Suprapubic skin (tissue), 4 donors: ENCODE measurements at regions not wholly inside any gene's neighbourhood (a gene's known extent, or its start where the extent isn't known, plus 50 kb on each side); places are given as distances from the start of the nearest gene placed in this dataset.

Source experiments
- POLR2A ChIP-seq, 2 donors: fragments of 450-650 bp; IDR thresholded peaks; one replicate each; pipeline ENCODE4 v1.6.1; 2017; ENCODE audit warnings: antibody characterized with exemption in 2 of 2, mild to moderate bottlenecking in 2 of 2, moderate library complexity in 2 of 2
- POLR2AphosphoS5 ChIP-seq, 3 donors: sonication (generic); formaldehyde crosslinking; IDR thresholded peaks; one replicate each; pipeline ENCODE4 v1.6.1; 2017; ENCODE audit warnings: antibody characterized with exemption in 3 of 3

DNA sequence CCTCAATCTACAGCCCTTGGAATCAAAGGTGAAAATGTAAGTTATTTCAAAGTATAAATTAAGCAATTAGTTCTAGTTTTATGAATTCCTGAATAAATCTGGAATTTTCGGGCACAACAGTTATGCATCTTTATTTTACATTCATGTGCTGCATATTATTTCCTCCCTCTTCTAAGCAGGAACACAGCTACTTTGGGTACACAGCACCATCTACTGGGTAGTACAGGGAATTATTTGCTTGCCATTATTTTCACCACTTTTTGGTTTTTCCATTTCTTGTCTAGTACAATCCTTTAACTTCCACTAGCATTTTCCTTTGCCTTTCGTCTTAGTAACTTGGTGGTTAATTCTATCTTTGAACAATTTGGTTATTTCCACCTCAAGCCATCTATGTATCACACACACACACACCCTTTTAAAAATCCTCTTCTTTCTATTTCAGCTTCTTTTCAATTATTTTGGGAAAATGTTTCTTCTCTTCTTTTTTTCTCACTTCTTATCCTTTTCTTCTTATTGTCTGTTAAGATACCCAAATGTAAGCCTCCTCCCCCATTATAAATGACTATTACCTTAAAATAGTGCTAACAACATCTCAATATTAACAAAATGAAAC, 451.0 kb downstream of the MFSD1 start:
- TF ChIP-seq POLR2AphosphoS5 (IDR thresholded peaks at IDR 0.05) (no peak), POLR2A (IDR thresholded peaks at IDR 0.05) (no peak)
